SK-N-SH treated with all-trans-retinoic acid at 6 μM for 48 hours (cell line): ENCODE measurements at regions not wholly inside any gene's neighbourhood (a gene's known extent, or its start where the extent isn't known, plus 50 kb on each side); places are given as distances from the start of the nearest gene placed in this dataset.

Source experiments
- BACH2 ChIP-seq: fragments of 250-450 bp; sonication (Bioruptor Pico); IDR thresholded peaks from 2 replicates; pipeline ENCODE4 v1.9.0; 2021; ENCODE audit warnings: mild to moderate bottlenecking, borderline replicate concordance
- CSRNP3 ChIP-seq: fragments of 250-450 bp; sonication (Bioruptor Pico); IDR thresholded peaks from 2 replicates; pipeline ENCODE4 v1.5.1; 2021; ENCODE audit warnings: mild to moderate bottlenecking, moderate library complexity
- ISL1 ChIP-seq: fragments of 250-450 bp; sonication (Bioruptor Pico); IDR thresholded peaks from 2 replicates; pipeline ENCODE4 v2.1.2; 2022; ENCODE audit warnings: mild to moderate bottlenecking, moderate library complexity
- TCF4 ChIP-seq: fragments of 250-450 bp; sonication (Bioruptor Pico); IDR thresholded peaks from 2 replicates; pipeline ENCODE4 v1.8.0; 2021; ENCODE audit warnings: mild to moderate bottlenecking, moderate library complexity, borderline replicate concordance
- ZFP3 ChIP-seq: fragments of 250-450 bp; sonication (Bioruptor Pico); IDR thresholded peaks from 2 replicates; pipeline ENCODE4 v1.5.0; 2020; ENCODE audit warnings: mild to moderate bottlenecking, moderate library complexity
- ZFP30 ChIP-seq: fragments of 450-650 bp; formaldehyde crosslinking; IDR thresholded peaks from 2 replicates; pipeline ENCODE4 v1.5.0; 2022; ENCODE audit warnings: mild to moderate bottlenecking, moderate library complexity
- ZNF8 ChIP-seq: fragments of 450-650 bp; formaldehyde crosslinking; IDR thresholded peaks from 2 replicates; pipeline ENCODE4 v1.5.0; 2020; ENCODE audit warnings: mild to moderate bottlenecking, moderate library complexity

- TF ChIP-seq ZNF8 (CRISPR knock-in tag) (no peak), ZFP3 (no peak), TCF4 (CRISPR knock-in tag) (no peak), BACH2 (CRISPR knock-in tag) (no peak), ISL1 (CRISPR knock-in tag) (no peak), ZFP30 (CRISPR knock-in tag) (no peak), CSRNP3 (CRISPR knock-in tag) (no peak)
Measured at GRCh38 chr3:193875601-193876321, 260.2 kb upstream of the HES1 start.
